HFF-Myc (cell line): ENCODE measurements at regions not wholly inside any gene's neighbourhood (a gene's known extent, or its start where the extent isn't known, plus 50 kb on each side); places are given as distances from the start of the nearest gene placed in this dataset.

Experiments
- DNase-seq: peaks from one replicate; pipeline ENCODE4 v3.0.0-alpha.2; 2011; ENCODE audit warnings: low read depth; ENCODE audit errors: extremely low read depth
- H3K4me3 ChIP-seq: replicated peaks from 2 replicates; pipeline ENCODE4 v1.5.1; 2011; ENCODE audit warnings: low read depth, mild to moderate bottlenecking, control low read depth, low read length
- TF ChIP-seq, protein P1 (sequence below): IDR thresholded peaks from 2 replicates; pipeline ENCODE4 v1.5.1; 2012; ENCODE audit warnings: mild to moderate bottlenecking, low read depth, low read length, control low read depth; ENCODE audit errors: missing control alignments

DNA sequence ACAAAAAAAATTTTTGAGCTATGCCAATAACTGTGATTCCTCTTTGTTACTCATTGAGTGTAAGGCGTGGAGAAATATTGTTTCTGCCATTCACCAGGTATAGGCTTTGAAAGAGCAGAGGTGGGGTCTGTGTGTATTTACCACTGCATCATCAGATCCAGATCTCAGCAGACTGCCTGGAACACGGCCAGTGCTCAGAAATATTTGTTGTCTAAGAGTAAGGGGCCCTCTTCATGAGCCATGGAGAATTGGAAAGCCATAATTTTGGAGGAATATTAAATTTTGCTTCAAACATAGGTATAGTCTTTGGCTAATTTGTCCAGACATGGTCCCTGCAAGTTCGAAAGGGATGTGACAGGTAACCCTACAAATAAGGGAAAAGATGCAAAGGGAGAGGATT lies 231.3 kb upstream of the IRF2BP2 start:
- TF ChIP-seq, protein P1, sequence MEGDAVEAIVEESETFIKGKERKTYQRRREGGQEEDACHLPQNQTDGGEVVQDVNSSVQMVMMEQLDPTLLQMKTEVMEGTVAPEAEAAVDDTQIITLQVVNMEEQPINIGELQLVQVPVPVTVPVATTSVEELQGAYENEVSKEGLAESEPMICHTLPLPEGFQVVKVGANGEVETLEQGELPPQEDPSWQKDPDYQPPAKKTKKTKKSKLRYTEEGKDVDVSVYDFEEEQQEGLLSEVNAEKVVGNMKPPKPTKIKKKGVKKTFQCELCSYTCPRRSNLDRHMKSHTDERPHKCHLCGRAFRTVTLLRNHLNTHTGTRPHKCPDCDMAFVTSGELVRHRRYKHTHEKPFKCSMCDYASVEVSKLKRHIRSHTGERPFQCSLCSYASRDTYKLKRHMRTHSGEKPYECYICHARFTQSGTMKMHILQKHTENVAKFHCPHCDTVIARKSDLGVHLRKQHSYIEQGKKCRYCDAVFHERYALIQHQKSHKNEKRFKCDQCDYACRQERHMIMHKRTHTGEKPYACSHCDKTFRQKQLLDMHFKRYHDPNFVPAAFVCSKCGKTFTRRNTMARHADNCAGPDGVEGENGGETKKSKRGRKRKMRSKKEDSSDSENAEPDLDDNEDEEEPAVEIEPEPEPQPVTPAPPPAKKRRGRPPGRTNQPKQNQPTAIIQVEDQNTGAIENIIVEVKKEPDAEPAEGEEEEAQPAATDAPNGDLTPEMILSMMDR, result no peak
- DNase-seq, result no peak
- no peak overlapping the region for H3K4me3 ChIP-seq

DNA sequence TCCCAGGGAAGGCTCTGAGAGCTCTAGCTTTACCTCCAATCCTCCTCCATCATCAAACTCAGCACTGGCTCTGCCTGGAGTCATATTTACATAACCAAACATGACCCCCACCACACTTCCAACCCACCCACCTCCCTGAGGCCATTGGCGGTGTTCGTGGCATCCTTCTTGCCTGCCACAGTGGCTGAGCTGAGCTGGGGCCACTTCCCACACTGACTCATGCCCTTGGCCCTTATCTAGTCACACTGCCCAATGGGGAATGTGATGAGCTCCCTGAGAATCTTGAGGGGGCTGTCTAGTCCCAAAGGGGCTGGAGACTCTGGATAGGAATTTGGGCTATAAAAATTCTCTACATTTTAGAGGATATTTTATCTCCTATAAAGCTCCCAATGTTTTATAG lies 230.9 kb upstream of the IRF2BP2 start:
- H3K4me3 ChIP-seq, result no peak overlapping the region
- no peak for DNase-seq
- TF ChIP-seq, protein P1, result no peak

DNA sequence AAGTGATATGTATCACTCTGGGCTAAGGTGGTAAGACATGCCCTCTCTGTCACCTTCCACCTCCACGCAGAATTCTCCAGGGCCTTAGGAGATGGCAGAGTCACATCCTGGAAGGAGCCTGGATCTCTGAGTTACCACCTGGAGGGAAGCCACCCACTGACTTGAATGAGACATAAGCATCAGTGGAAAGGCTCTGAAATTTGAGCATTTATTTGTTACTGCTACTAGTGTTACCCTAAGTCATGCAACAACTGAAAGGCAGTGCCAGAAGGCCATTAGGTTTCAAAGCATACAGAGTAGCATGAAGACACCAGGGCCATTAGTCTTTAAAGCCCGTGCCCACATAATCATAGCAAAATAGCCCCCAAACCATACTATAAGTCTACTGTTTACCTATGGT lies 230.3 kb upstream of the IRF2BP2 start:
- DNase-seq, result no peak
- TF ChIP-seq, protein P1, result no peak
- H3K4me3 ChIP-seq, result no peak overlapping the region

DNA sequence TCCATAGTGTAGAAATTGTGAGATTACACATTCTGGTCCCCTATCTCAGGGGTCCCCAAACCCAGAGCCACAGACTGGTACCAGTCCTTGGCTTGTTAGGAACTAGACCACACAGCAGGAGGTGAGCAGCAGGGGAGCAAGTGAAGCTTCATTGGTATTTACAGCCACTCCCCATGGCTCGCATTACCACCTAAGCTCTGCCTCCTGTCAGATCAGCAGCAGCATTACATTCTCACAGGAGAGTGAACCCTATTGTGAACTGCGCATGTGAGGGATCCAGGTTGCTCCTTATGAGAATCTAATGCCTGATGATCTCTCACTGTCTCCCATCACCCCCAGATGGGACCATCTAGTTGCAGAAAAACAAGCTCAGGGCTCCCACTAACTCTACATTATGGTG lies 229.7 kb upstream of the IRF2BP2 start:
- TF ChIP-seq, protein P1, result no peak
- no peak for DNase-seq
- H3K4me3 ChIP-seq, result no peak overlapping the region

DNA sequence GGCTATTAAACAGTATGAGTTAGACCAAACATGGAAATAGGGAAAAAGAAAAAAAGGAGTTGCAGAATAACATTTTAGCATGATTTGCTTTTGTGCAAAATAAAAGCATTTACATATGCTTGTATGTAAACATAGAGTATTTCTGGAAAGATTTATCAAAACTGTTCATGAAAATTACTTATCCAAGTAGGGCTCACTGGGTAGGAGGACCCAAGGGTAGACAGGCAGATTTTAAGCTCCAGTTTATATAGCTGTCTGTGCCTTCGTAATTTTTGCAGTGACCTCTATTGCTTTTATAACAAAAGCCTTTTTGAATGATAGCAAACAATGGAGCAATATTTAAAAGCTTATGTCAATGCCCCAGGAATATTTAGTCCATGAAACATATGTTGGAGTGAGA lies 228.8 kb upstream of the IRF2BP2 start:
- no peak for DNase-seq
- H3K4me3 ChIP-seq, result no peak overlapping the region
- TF ChIP-seq, protein P1, result no peak

DNA sequence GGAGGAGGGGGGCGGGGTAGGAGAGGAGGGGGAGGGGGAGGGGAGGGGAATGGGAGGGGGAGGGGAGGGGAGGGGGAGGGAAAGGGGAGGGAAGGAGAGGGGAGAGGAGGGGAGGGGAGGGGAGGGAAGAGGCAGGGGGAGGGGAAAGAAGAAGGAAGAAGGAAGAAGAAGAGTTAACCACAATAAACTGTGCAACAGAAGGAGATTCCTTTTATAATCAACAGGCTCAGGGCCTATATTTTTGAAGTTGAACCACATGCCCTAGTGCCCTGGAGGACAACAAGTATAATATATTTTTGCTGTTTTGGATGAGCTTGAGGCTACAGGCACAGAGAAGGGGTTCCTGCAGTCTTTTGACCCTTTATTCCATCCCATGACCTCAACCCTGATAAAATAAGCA lies 228.2 kb upstream of the IRF2BP2 start:
- no peak overlapping the region for H3K4me3 ChIP-seq
- TF ChIP-seq, protein P1, result no peak
- DNase-seq, result no peak

DNA sequence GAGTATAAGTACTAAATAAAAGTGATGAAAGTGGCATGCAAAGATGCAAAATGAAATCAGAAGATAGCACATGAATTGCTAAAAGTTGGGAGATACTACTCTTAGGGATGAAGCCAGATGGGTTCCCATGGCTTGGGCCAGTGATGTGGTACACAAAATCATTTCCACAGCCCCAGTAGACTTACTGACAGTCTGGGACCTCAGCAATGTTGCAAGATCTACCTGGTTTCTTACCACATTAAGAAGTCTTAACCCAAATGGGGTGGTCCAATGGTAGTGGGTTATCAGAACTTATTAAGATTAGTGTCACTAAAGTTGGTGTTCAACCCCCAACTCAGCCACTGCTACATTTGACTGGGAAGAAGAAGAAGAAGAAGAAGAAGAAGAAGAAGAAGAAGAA lies 227.7 kb upstream of the IRF2BP2 start:
- TF ChIP-seq, protein P1, result no peak
- no peak for DNase-seq
- no peak overlapping the region for H3K4me3 ChIP-seq
